ENCODE measurements at regions not wholly inside any gene's neighbourhood (a gene's known extent, or its start where the extent isn't known, plus 50 kb on each side); places are given as distances from the start of the nearest gene placed in this dataset.

GRCh38 chr1:168903237-168903830, 174.3 kb upstream of the DPT start:
- Histone ChIP-seq H3K36me3 (ENCODE audit: insufficient read depth, low read length) (no peaks in the 10 kb centered on the region), H3K4me3 (ENCODE audit: low read depth in 1 of 2, low read length in 2 of 2) (no peak overlapping the region), H3K27me3 (ENCODE audit: control insufficient read depth in 1 of 2, insufficient read depth in 2 of 2, low read length in 2 of 2) (no peaks in the 10 kb centered on the region), H3K27ac (ENCODE audit: low read depth, low read length) (no peak overlapping the region), H3K9ac (ENCODE audit: low read length) (no peak overlapping the region), H3K9me3 (ENCODE audit: low read length) (no peaks in the 10 kb centered on the region), H3K4me1 (ENCODE audit: insufficient read depth, low read length) (no peaks in the 10 kb centered on the region)

GRCh38 chr1:168905633-168906032, 176.6 kb upstream of the DPT start:
- no peak overlapping the region for H3K9ac ChIP-seq (ENCODE audit: low read length)

GRCh38 chr1:168906367-168906766, 177.4 kb upstream of the DPT start:
- H3K4me3 ChIP-seq (ENCODE audit: low read depth in 1 of 2, low read length in 2 of 2) = no peak overlapping the region
- H3K9ac ChIP-seq (ENCODE audit: low read length) = no peak overlapping the region
- H3K27ac ChIP-seq (ENCODE audit: low read depth, low read length) = no peak overlapping the region
- H3K4me1 ChIP-seq (ENCODE audit: insufficient read depth, low read length) = no peaks in the 10 kb centered on the region
- no peaks in the 10 kb centered on the region for H3K36me3 ChIP-seq (ENCODE audit: insufficient read depth, low read length)
- H3K9me3 ChIP-seq (ENCODE audit: low read length) = no peaks in the 10 kb centered on the region
- no peaks in the 10 kb centered on the region for H3K27me3 ChIP-seq (ENCODE audit: control insufficient read depth in 1 of 2, insufficient read depth in 2 of 2, low read length in 2 of 2)

More at GRCh38 chr1:168905633-168906032, 176.6 kb upstream of the DPT start:
- Histone ChIP-seq H3K27me3 (ENCODE audit: control insufficient read depth in 1 of 2, insufficient read depth in 2 of 2, low read length in 2 of 2) (no peaks in the 10 kb centered on the region), H3K4me3 (ENCODE audit: low read depth in 1 of 2, low read length in 2 of 2) (no peak overlapping the region), H3K4me1 (ENCODE audit: insufficient read depth, low read length) (no peaks in the 10 kb centered on the region), H3K27ac (ENCODE audit: low read depth, low read length) (no peak overlapping the region), H3K36me3 (ENCODE audit: insufficient read depth, low read length) (no peaks in the 10 kb centered on the region), H3K9me3 (ENCODE audit: low read length) (no peaks in the 10 kb centered on the region)

- Histone ChIP-seq H3K27me3 (ENCODE audit: control insufficient read depth in 1 of 2, insufficient read depth in 2 of 2, low read length in 2 of 2) (no peaks in the 10 kb centered on the region), H3K27ac (ENCODE audit: low read depth, low read length) (no peak overlapping the region), H3K36me3 (ENCODE audit: insufficient read depth, low read length) (no peaks in the 10 kb centered on the region), H3K4me3 (ENCODE audit: low read depth in 1 of 2, low read length in 2 of 2) (no peak overlapping the region), H3K9me3 (ENCODE audit: low read length) (no peaks in the 10 kb centered on the region), H3K4me1 (ENCODE audit: insufficient read depth, low read length) (no peaks in the 10 kb centered on the region), H3K9ac (ENCODE audit: low read length) (no peak overlapping the region)
Observed at GRCh38 chr1:168907053-168907452, 178.0 kb upstream of the DPT start.

GRCh38 chr1:168907786-168908348, 178.9 kb upstream of the DPT start:
- Histone ChIP-seq H3K27me3 (ENCODE audit: control insufficient read depth in 1 of 2, insufficient read depth in 2 of 2, low read length in 2 of 2) (no peaks in the 10 kb centered on the region), H3K4me3 (ENCODE audit: low read depth in 1 of 2, low read length in 2 of 2) (no peak overlapping the region), H3K27ac (ENCODE audit: low read depth, low read length) (no peak overlapping the region), H3K9ac (ENCODE audit: low read length) (no peak overlapping the region), H3K9me3 (ENCODE audit: low read length) (no peaks in the 10 kb centered on the region), H3K36me3 (ENCODE audit: insufficient read depth, low read length) (no peaks in the 10 kb centered on the region), H3K4me1 (ENCODE audit: insufficient read depth, low read length) (no peaks in the 10 kb centered on the region)

- no peaks in the 10 kb centered on the region for H3K4me1 ChIP-seq (ENCODE audit: insufficient read depth, low read length)
- no peaks in the 10 kb centered on the region for H3K36me3 ChIP-seq (ENCODE audit: insufficient read depth, low read length)
- H3K9me3 ChIP-seq (ENCODE audit: low read length) = no peaks in the 10 kb centered on the region
- H3K9ac ChIP-seq (ENCODE audit: low read length) = no peak overlapping the region
- H3K4me3 ChIP-seq (ENCODE audit: low read depth in 1 of 2, low read length in 2 of 2) = no peak overlapping the region
- H3K27ac ChIP-seq (ENCODE audit: low read depth, low read length) = no peak overlapping the region
- no peaks in the 10 kb centered on the region for H3K27me3 ChIP-seq (ENCODE audit: control insufficient read depth in 1 of 2, insufficient read depth in 2 of 2, low read length in 2 of 2)
Observed at GRCh38 chr1:168910403-168910802, 181.4 kb upstream of the DPT start.

GRCh38 chr1:168911370-168911769, 182.4 kb upstream of the DPT start:
- no peak overlapping the region for H3K4me3 ChIP-seq (ENCODE audit: low read depth in 1 of 2, low read length in 2 of 2)
- H3K4me1 ChIP-seq (ENCODE audit: insufficient read depth, low read length) = no peaks in the 10 kb centered on the region
- no peak overlapping the region for H3K27ac ChIP-seq (ENCODE audit: low read depth, low read length)

GRCh38 chr1:168913711-168914463, 184.9 kb upstream of the DPT start:
- H3K4me3 ChIP-seq (ENCODE audit: low read depth in 1 of 2, low read length in 2 of 2) = no peak overlapping the region
- H3K27ac ChIP-seq (ENCODE audit: low read depth, low read length) = no peak overlapping the region
- H3K36me3 ChIP-seq (ENCODE audit: insufficient read depth, low read length) = no peaks in the 10 kb centered on the region
- H3K9ac ChIP-seq (ENCODE audit: low read length) = no peak overlapping the region
- no peaks in the 10 kb centered on the region for H3K4me1 ChIP-seq (ENCODE audit: insufficient read depth, low read length)
- H3K9me3 ChIP-seq (ENCODE audit: low read length) = no peaks in the 10 kb centered on the region
- no peaks in the 10 kb centered on the region for H3K27me3 ChIP-seq (ENCODE audit: control insufficient read depth in 1 of 2, insufficient read depth in 2 of 2, low read length in 2 of 2)

More at GRCh38 chr1:168911370-168911769, 182.4 kb upstream of the DPT start:
- Histone ChIP-seq H3K27me3 (ENCODE audit: control insufficient read depth in 1 of 2, insufficient read depth in 2 of 2, low read length in 2 of 2) (no peaks in the 10 kb centered on the region), H3K9ac (ENCODE audit: low read length) (no peak overlapping the region), H3K36me3 (ENCODE audit: insufficient read depth, low read length) (no peaks in the 10 kb centered on the region), H3K9me3 (ENCODE audit: low read length) (no peaks in the 10 kb centered on the region)

GRCh38 chr1:168917309-168917708, 188.3 kb upstream of the DPT start:
- H3K27ac ChIP-seq (ENCODE audit: low read depth, low read length) = no peak overlapping the region
- H3K9me3 ChIP-seq (ENCODE audit: low read length) = no peaks in the 10 kb centered on the region
- H3K27me3 ChIP-seq (ENCODE audit: control insufficient read depth in 1 of 2, insufficient read depth in 2 of 2, low read length in 2 of 2) = no peaks in the 10 kb centered on the region
- no peak overlapping the region for H3K9ac ChIP-seq (ENCODE audit: low read length)
- H3K36me3 ChIP-seq (ENCODE audit: insufficient read depth, low read length) = no peaks in the 10 kb centered on the region
- no peaks in the 10 kb centered on the region for H3K4me1 ChIP-seq (ENCODE audit: insufficient read depth, low read length)
- H3K4me3 ChIP-seq (ENCODE audit: low read depth in 1 of 2, low read length in 2 of 2) = no peak overlapping the region

- Histone ChIP-seq H3K27ac (ENCODE audit: low read depth, low read length) (no peak overlapping the region), H3K4me3 (ENCODE audit: low read depth in 1 of 2, low read length in 2 of 2) (no peak overlapping the region), H3K9me3 (ENCODE audit: low read length) (no peaks in the 10 kb centered on the region), H3K4me1 (ENCODE audit: insufficient read depth, low read length) (no peaks in the 10 kb centered on the region), H3K9ac (ENCODE audit: low read length) (no peak overlapping the region), H3K27me3 (ENCODE audit: control insufficient read depth in 1 of 2, insufficient read depth in 2 of 2, low read length in 2 of 2) (no peaks in the 10 kb centered on the region), H3K36me3 (ENCODE audit: insufficient read depth, low read length) (no peaks in the 10 kb centered on the region)
Observed at GRCh38 chr1:168917796-168918195, 188.7 kb upstream of the ATP1B1 start.

- Histone ChIP-seq H3K9ac (ENCODE audit: low read length) (no peak overlapping the region), H3K9me3 (ENCODE audit: low read length) (no peaks in the 10 kb centered on the region), H3K36me3 (ENCODE audit: insufficient read depth, low read length) (no peaks in the 10 kb centered on the region), H3K27ac (ENCODE audit: low read depth, low read length) (no peak overlapping the region), H3K4me1 (ENCODE audit: insufficient read depth, low read length) (no peaks in the 10 kb centered on the region), H3K27me3 (ENCODE audit: control insufficient read depth in 1 of 2, insufficient read depth in 2 of 2, low read length in 2 of 2) (no peaks in the 10 kb centered on the region), H3K4me3 (ENCODE audit: low read depth in 1 of 2, low read length in 2 of 2) (no peak overlapping the region)
Observed at GRCh38 chr1:168918860-168919741, 187.4 kb upstream of the ATP1B1 start.
